Subcutaneous abdominal adipose tissue (tissue), 5 donors: ENCODE measurements at regions not wholly inside any gene's neighbourhood (a gene's known extent, or its start where the extent isn't known, plus 50 kb on each side); places are given as distances from the start of the nearest gene placed in this dataset.
"Not testable (repeated sequence)": the region's sequence is repeated elsewhere in the genome, so short reads cannot be mapped to it uniquely, and the experiment has no call there.

Source experiments
- H3K27ac ChIP-seq: one replicate; pipeline ENCODE4 v1.7.0; 2013; ENCODE audit warnings: low read depth, mild to moderate bottlenecking, inconsistent platforms, low read length, moderate library complexity
- H3K27me3 ChIP-seq, 5 donors: one replicate each; pipeline ENCODE4 v1.7.0; 2013; ENCODE audit warnings: low read length in 5 of 5, inconsistent platforms in 1 of 5; ENCODE audit not compliant: control insufficient read depth in 5 of 5, insufficient read depth in 4 of 5
- H3K36me3 ChIP-seq, 5 donors: one replicate each; pipeline ENCODE4 v1.7.0; 2013; ENCODE audit warnings: low read length in 5 of 5; ENCODE audit not compliant: control insufficient read depth in 5 of 5, insufficient read depth in 5 of 5
- H3K4me1 ChIP-seq, 5 donors: one replicate each; pipeline ENCODE4 v1.7.0; 2013; ENCODE audit warnings: low read length in 5 of 5, mild to moderate bottlenecking in 3 of 5, moderate library complexity in 1 of 5; ENCODE audit not compliant: control insufficient read depth in 5 of 5, insufficient read depth in 5 of 5
- H3K4me3 ChIP-seq, 5 donors: one replicate each; pipeline ENCODE4 v1.7.0; 2013; ENCODE audit warnings: low read length in 5 of 5, low read depth in 1 of 5
- H3K9ac ChIP-seq, 5 donors: one replicate each; pipeline ENCODE4 v1.7.0; 2013; ENCODE audit warnings: low read length in 5 of 5, mild to moderate bottlenecking in 4 of 5, moderate library complexity in 3 of 5
- H3K9me3 ChIP-seq, 5 donors: one replicate each; pipeline ENCODE4 v1.7.0; 2013; ENCODE audit warnings: low read length in 5 of 5; ENCODE audit not compliant: control insufficient read depth in 5 of 5
- donor health status: healthy.
- donor health status: healthy.
- donor health status: healthy.
- donor health status: healthy.
- donor health status: healthy.

DNA sequence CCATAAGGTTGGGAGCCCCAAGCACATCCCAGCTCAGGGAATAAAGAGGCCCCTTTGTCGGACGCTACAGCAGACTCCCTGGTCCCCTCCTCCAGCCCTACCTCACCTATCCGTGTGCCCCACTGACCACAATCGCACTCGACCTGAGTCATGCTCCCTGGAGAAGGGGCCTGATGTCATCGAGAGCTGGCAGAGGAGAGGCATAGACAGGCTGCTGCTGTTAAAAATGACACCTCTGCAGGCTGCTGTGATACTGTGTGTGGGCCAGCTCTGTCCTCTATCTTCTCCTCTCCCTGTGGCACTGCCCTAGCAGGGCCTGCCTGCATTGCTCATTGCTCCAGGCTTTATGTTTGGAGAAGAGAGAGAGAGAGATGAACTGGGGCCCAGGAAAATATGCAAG is 123.4 kb upstream of the SYT13 start:
- peaks cover 18 to 59% (median 30%) of the 10 kb centered on the region in 5 donors for H3K27me3 ChIP-seq
- no peak overlapping the region for H3K27ac ChIP-seq
- no peak overlapping the region for H3K9ac ChIP-seq

DNA sequence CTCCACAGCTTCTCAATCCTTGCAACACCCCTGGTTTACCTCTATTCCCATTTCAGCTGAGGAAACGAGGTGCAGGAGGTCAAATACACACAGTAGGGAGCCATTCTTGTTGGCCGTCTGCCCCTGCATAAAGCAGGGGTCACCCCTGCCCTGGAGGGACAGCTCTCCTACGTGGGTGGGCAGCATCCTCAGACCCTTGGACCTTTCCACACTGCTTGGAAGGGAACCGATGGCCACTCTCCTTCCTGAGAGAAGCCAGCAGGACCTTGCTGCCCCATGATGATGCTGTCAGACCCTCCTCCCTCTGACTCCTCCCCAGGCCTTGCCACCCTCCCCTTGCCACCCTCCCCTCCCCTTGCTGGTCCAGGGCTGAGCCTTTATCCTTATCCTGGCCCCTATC is 121.1 kb upstream of the SYT13 start:
- Histone ChIP-seq H3K27ac (no peak overlapping the region), H3K27me3 (peaks cover 18 to 43% (median 27%) of the 10 kb centered on the region in 5 donors), H3K4me3 (no peak overlapping the region), H3K9ac (no peak overlapping the region), H3K4me1 (no peaks in the 10 kb centered on the region), H3K9me3 (no peaks in the 10 kb centered on the region), H3K36me3 (no peaks in the 10 kb centered on the region)

More for the DNA sequence above, 123.4 kb upstream of the SYT13 start:
- Histone ChIP-seq H3K9me3 (no peaks in the 10 kb centered on the region), H3K4me3 (no peak overlapping the region), H3K4me1 (no peaks in the 10 kb centered on the region), H3K36me3 (no peaks in the 10 kb centered on the region)

DNA sequence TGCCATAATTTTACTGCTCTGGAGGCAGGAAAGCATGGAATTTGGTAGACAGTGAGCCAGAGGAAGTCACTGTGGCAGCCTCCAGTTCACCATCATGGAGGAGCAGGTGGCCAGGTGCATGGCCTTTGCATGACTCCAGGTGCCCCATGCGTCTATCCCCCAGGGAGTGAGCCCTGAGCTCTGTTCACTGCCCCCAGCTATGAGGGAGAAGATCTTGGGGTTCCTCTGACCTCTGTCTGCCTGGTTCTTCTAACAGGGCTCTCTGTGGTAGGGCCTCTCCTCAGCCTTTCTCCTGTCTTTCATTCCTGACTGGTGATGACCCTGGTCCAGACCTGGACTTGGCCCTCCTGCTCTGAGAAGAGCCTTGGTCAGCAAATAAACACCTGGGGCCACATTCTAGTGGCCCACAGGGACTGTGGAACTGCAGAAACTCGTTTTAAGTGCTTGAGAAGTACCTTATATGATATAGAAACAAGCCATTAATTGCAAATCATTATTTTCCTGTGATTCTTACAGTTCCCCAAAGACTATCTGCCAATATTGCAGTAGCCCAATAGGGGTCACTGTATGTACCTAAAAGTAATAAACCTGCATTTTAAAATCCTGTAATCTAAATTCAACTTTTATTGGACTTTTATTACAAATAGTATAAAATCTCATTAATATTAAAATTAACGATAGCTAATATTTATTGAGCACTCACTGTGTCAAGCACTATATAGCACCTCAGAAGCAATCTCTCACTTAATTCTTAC is 120.0 kb upstream of the SYT13 start:
- Histone ChIP-seq H3K36me3 (no peaks in the 10 kb centered on the region), H3K27ac (no peak overlapping the region)

DNA sequence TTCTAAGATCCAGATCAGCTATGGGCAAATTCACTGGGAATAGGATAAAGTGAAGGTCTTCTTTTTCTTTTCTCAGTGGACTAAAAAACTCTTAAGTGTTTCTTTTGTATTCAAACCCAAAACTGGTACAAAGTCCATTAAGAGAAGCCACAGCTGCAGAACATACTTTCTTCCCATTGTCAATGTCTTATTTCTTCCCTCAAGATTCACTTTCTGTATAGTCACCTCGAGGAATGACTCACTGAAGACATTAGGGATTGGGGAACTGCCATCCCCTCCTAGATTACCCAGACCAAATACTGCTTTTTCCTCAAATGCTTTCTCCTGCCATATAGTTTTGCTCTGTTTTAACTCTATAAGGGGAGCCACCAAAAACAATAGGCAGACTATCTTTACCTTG is 117.4 kb upstream of the SYT13 start:
- H3K9ac ChIP-seq, H3K4me1 ChIP-seq, H3K36me3 ChIP-seq, H3K27ac ChIP-seq, H3K4me3 ChIP-seq, H3K9me3 ChIP-seq: not testable (repeated sequence)
- H3K27me3 ChIP-seq: peaks cover 0 to 38% (median 19%) of the 10 kb centered on the region in 5 donors

More for the DNA sequence above, 120.0 kb upstream of the SYT13 start:
- Histone ChIP-seq H3K27me3 (peaks cover 9 to 37% (median 27%) of the 10 kb centered on the region in 5 donors), H3K9ac (no peak overlapping the region), H3K4me3 (no peak overlapping the region), H3K4me1 (no peaks in the 10 kb centered on the region), H3K9me3 (no peaks in the 10 kb centered on the region)

DNA sequence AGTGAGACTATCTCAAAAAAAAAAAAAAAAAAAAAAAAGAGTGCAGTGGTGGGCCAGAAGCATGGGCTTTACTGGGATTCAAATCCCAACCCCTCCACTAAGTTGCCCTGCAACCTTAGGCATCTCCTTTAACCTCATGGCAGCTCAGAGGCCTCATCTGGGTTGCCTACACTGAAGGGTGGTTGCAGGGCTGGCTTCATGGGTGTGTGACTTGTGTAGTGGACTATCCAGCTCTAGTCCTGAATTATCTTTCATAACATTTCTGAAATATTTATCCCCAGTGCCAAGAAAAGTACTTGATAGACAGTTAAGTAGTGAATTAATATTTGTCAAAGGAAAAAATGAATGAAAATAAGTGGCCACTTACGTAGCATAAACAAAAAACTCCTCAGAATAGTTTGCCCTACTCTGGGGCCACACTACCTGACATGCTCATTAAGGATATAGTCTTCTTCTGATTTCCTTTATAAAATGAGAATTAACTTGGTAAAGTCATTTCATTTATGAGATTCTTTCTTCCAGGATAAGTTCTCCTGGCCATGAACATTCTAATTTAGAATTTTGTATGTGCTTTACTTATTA is 116.0 kb upstream of the SYT13 start:
- Histone ChIP-seq H3K4me1 (no peaks in the 10 kb centered on the region), H3K27ac (no peak overlapping the region), H3K4me3 (no peak overlapping the region), H3K9me3 (no peaks in the 10 kb centered on the region), H3K27me3 (peaks cover 0 to 35% (median 15%) of the 10 kb centered on the region in 5 donors), H3K9ac (no peak overlapping the region), H3K36me3 (no peaks in the 10 kb centered on the region)

DNA sequence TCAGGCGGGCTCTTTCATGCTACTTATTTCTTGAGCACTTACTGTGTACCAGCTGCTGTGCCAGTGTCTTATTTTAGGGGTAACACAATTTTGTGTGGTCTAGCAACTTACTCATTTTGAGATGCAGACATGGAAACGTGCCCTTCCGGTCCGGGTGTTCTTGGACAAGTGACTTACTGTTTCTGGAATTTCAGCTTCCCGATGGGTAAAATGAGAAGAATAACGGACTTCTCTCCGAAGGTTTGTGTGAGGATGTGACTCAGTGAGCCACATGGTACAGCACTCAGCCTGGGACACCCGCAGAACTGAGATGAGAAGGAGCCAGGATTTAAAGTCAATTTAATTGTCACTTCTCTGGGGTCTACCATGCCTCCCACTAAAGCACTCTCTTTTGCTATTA is 114.5 kb upstream of the SYT13 start:
- Histone ChIP-seq H3K36me3 (no peaks in the 10 kb centered on the region), H3K4me1 (no peaks in the 10 kb centered on the region), H3K9me3 (no peaks in the 10 kb centered on the region), H3K27me3 (peaks cover 0 to 30% (median 13%) of the 10 kb centered on the region in 5 donors), H3K9ac (no peak overlapping the region), H3K4me3 (no peak overlapping the region), H3K27ac (no peak overlapping the region)

DNA sequence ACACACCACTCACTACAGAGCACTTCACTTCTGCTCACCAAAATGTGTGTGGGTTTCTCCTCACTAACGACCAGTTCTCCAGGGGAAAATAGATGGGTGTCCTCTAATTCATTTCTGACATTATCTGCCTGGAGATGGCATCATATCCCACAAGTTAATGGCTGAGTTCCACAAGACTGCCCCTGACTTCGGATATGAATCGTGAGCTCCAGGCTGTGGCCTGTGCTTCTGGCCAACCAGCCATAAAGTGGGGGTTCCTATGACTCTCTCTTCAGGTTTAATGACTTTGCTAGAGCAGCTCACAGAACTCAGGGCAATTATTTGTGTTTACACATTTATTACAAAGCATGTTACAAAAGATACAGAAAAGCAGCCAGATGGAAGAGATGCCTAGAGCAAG is 113.0 kb upstream of the SYT13 start:
- no peak overlapping the region for H3K27ac ChIP-seq
- no peaks in the 10 kb centered on the region for H3K9me3 ChIP-seq
- H3K4me3 ChIP-seq: no peak overlapping the region
- no peaks in the 10 kb centered on the region for H3K36me3 ChIP-seq
- H3K9ac ChIP-seq: no peak overlapping the region
- H3K27me3 ChIP-seq: peaks cover 0 to 26% (median 8%) of the 10 kb centered on the region in 5 donors
- H3K4me1 ChIP-seq: no peaks in the 10 kb centered on the region

DNA sequence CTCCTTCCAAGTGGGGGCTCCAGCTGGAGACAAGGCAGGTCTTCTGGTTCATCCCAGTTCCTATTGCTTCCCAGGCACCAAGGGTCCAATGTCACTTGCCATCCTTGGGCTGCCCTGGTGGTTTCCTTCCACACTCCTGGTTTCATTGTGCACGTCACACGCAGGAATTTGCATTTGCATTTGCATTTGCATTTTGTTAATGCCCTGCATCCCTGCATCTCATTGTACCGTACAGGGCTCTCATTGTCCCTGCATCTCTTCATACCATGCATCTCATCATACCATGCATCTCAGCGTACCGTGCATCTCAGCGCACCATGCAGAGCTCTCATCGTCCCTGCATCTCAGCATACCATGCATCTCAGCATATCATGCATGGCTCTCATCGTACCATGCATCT is 112.2 kb upstream of the SYT13 start:
- no peak overlapping the region for H3K9ac ChIP-seq
- no peaks in the 10 kb centered on the region for H3K36me3 ChIP-seq
- H3K27me3 ChIP-seq: peaks cover 0 to 26% (median 8%) of the 10 kb centered on the region in 5 donors
- H3K4me1 ChIP-seq: no peaks in the 10 kb centered on the region
- H3K27ac ChIP-seq: no peak overlapping the region
- H3K4me3 ChIP-seq: no peak overlapping the region
- H3K9me3 ChIP-seq: no peaks in the 10 kb centered on the region

DNA sequence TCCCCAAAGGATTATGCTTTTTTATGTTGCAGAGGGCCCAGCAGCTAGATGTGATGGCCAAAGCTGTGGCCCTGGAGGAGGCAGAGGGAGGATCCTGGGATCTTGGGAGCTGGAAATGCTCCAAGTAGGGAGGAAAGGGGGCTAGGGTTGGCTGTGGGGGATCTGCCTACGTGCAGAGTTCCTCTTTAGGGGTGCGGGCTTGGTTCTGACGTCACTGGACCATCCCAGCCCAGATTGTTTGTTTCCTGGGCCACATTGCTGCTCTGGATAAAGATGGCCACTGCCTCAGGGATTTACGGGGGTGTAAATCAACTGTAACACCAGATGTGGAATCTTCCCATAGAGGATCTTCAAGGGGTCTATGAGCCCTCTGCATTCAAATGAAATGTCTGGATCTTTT is 110.3 kb upstream of the SYT13 start:
- Histone ChIP-seq H3K27me3 (peaks cover 0 to 26% (median 14%) of the 10 kb centered on the region in 5 donors), H3K27ac (no peak overlapping the region), H3K9ac (no peak overlapping the region), H3K4me1 (no peaks in the 10 kb centered on the region), H3K9me3 (no peaks in the 10 kb centered on the region), H3K36me3 (no peaks in the 10 kb centered on the region), H3K4me3 (no peak overlapping the region)

DNA sequence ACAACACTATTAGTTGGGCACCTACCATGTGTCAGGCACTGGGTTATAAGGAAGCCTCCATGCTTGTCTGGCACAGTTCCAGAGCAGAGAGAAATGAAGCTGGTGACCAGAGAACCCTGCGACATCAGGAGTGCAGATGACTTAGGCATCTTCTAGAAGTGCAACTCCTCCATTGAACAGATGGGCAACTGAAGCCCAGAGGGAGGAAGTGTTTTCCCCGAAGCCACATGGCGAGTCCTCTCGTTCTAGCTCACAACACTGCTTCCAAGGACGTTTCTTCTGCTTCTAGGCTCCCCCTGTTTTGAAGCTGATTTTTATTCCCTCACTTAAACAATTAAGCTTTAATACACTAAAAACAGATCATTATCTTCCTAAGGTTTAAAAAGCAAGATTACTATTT is 109.8 kb upstream of the SYT13 start:
- H3K27ac ChIP-seq: no peak overlapping the region
- no peak overlapping the region for H3K4me3 ChIP-seq
- no peaks in the 10 kb centered on the region for H3K36me3 ChIP-seq
- no peaks in the 10 kb centered on the region for H3K4me1 ChIP-seq
- H3K9ac ChIP-seq: no peak overlapping the region
- H3K9me3 ChIP-seq: no peaks in the 10 kb centered on the region
- H3K27me3 ChIP-seq: peaks cover 0 to 21% (median 17%) of the 10 kb centered on the region in 5 donors
